ENCODE measurements at regions not wholly inside any gene's neighbourhood (a gene's known extent, or its start where the extent isn't known, plus 50 kb on each side); places are given as distances from the start of the nearest gene placed in this dataset.

GRCh38 chr21:24634749-24635148 lies 972.5 kb downstream of the MRPL39 start:
- intact Hi-C loops (cut with DNase I): no loop called here
- Histone ChIP-seq H3K9me3 (no peaks in the 10 kb centered on the region), H3K27ac (no peak overlapping the region), H3K36me3 (no peaks in the 10 kb centered on the region), H3K27me3 (no peaks in the 10 kb centered on the region), H3K4me1 (no peaks in the 10 kb centered on the region), H3K4me3 (no peak overlapping the region)
- no peak for TF ChIP-seq POLR2A (IDR thresholded peaks at IDR 0.05)
- TF ChIP-seq POLR2AphosphoS5 (IDR thresholded peaks at IDR 0.05; ENCODE audit: insufficient read depth in 1 of 2, low read depth in 1 of 2): no peak
- no peak for TF ChIP-seq CTCF (IDR thresholded peaks at IDR 0.05)
- DNase-seq (ENCODE audit: extremely low spot score in 2 of 2): no peak

- Histone ChIP-seq H3K4me3 (no peak overlapping the region), H3K27ac (no peak overlapping the region), H3K27me3 (no peaks in the 10 kb centered on the region), H3K4me1 (no peaks in the 10 kb centered on the region), H3K36me3 (no peaks in the 10 kb centered on the region), H3K9me3 (no peaks in the 10 kb centered on the region)
- no peak for DNase-seq (ENCODE audit: extremely low spot score in 2 of 2)
- intact Hi-C loops (cut with DNase I): no loop called here
- TF ChIP-seq POLR2A (IDR thresholded peaks at IDR 0.05): no peak
- no peak for TF ChIP-seq POLR2AphosphoS5 (IDR thresholded peaks at IDR 0.05; ENCODE audit: insufficient read depth in 1 of 2, low read depth in 1 of 2)
- TF ChIP-seq CTCF (IDR thresholded peaks at IDR 0.05): no peak
Measured at GRCh38 chr21:24628536-24628935, 978.7 kb downstream of the MRPL39 start.

- DNase-seq (ENCODE audit: extremely low spot score in 2 of 2): no peak
- Histone ChIP-seq H3K9me3 (no peaks in the 10 kb centered on the region), H3K36me3 (no peaks in the 10 kb centered on the region), H3K27ac (no peak overlapping the region), H3K27me3 (no peaks in the 10 kb centered on the region), H3K4me3 (no peak overlapping the region), H3K4me1 (no peaks in the 10 kb centered on the region)
- TF ChIP-seq CTCF (IDR thresholded peaks at IDR 0.05) (no peak), POLR2AphosphoS5 (IDR thresholded peaks at IDR 0.05; ENCODE audit: insufficient read depth in 1 of 2, low read depth in 1 of 2) (no peak), POLR2A (IDR thresholded peaks at IDR 0.05) (no peak)
- intact Hi-C loops (cut with DNase I): no loop called here
Measured at GRCh38 chr21:24628046-24628445, 979.2 kb downstream of the MRPL39 start.

GRCh38 chr21:24617819-24618218 lies 989.5 kb downstream of the MRPL39 start:
- Histone ChIP-seq H3K36me3 (no peaks in the 10 kb centered on the region), H3K27me3 (no peaks in the 10 kb centered on the region), H3K4me1 (no peaks in the 10 kb centered on the region), H3K27ac (no peak overlapping the region), H3K9me3 (no peaks in the 10 kb centered on the region), H3K4me3 (no peak overlapping the region)
- intact Hi-C loops (cut with DNase I): no loop called here
- DNase-seq (ENCODE audit: extremely low spot score in 2 of 2): no peak
- TF ChIP-seq POLR2AphosphoS5 (IDR thresholded peaks at IDR 0.05; ENCODE audit: insufficient read depth in 1 of 2, low read depth in 1 of 2) (no peak), POLR2A (IDR thresholded peaks at IDR 0.05) (no peak), CTCF (IDR thresholded peaks at IDR 0.05) (no peak)

GRCh38 chr21:24594082-24594481 lies 1013.2 kb downstream of the MRPL39 start:
- Histone ChIP-seq H3K27me3 (no peaks in the 10 kb centered on the region), H3K27ac (no peak overlapping the region), H3K9me3 (no peaks in the 10 kb centered on the region), H3K4me1 (no peaks in the 10 kb centered on the region), H3K36me3 (no peaks in the 10 kb centered on the region), H3K4me3 (no peak overlapping the region)
- DNase-seq (ENCODE audit: extremely low spot score in 2 of 2): no peak
- intact Hi-C loops (cut with DNase I): no loop called here
- TF ChIP-seq POLR2AphosphoS5 (IDR thresholded peaks at IDR 0.05; ENCODE audit: insufficient read depth in 1 of 2, low read depth in 1 of 2) (no peak), POLR2A (IDR thresholded peaks at IDR 0.05) (no peak), CTCF (IDR thresholded peaks at IDR 0.05) (no peak)

Measured in vagina (tissue), 2 donors.